DMS114 treated with DMSO at 0.1 percent for 48 hours (cell line): ENCODE measurements at regions not wholly inside any gene's neighbourhood (a gene's known extent, or its start where the extent isn't known, plus 50 kb on each side); places are given as distances from the start of the nearest gene placed in this dataset.

Experiments used
- DNase-seq: peaks from one replicate; lab custom pipeline; 2025; ENCODE audit not compliant: unreplicated experiment; lab: John Stamatoyannopoulos, UW

- no peak for DNase-seq
These were observed 79.9 kb upstream of the SYT13 start for GRCh38 chr11:45365961-45366618.

DNA sequence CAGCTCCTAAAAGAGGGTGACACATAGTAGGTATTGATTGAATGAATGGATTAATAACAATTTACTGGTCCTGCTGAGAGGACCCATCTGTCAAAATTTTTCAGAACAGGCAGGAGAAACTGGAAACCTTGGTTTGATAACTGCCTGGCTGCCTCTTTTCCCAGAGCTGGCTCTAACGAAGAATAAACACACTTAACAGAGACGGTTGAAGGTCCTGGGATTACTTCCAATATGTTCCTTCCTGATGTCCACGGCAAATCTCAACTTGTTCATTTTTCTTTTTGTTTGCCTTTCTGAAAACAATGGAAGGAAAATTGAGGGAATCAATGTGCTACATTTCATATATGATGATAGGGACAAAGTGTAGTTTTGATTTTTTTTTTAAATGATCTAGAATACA, 76.5 kb upstream of the SYT13 start:
- DNase-seq = no peak

- DNase-seq = no peak
These were observed 75.4 kb upstream of the SYT13 start for GRCh38 chr11:45361551-45361950.

DNA sequence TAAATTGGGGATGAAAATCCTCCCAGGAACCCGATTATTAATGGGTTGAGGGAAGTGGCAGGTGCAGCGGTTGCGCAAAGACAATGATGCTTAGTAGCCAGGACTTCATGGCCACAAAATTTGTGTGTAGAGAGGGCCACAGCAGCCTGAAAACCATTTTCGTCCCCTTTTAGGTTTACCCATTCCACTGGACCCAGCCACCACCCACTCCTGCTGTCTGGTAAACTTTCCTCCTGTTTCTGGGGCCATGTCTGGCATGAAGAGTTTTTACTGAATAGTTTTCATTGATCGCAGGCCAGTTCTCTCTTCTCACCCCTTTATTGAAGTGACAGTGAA, 69.5 kb upstream of the SYT13 start:
- DNase-seq = no peak

DNA sequence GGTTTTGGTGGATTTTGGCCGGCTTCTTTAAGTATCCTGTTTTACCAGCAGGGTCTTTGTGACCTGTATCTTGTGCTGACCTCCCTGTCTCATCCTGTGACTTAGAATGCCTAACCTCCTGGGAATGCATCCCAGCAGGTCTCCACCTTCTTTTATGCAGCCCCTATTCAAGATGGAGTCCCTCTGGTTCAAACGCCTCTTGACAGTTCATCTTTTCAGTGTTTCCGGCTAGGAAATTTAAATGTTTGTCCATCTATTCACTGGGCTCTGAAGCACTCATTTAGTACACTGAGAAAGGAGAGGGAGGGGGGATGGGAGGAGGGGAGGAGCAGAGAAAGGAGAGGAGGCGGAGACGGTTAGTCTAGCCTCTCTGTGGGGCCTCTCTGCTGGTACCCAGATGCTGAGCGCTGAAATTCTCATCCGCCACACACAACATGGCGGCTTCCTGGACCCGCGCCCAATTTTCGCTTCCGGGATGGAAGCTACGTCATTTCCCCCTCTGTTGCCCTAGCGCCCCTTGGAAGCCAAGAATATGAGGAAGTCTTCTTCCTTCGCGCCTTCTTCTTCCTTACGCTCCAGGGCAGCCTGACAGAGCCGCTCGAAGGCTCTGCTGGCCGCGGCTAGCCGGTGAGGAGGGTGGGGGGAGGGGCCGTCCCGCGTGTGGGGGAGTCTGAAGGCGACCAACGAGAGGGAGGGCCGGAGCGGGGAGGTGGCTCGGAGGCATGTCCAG, 69.0 kb upstream of the SYT13 start:
- peak; percentile 59 for DNase-seq

DNA sequence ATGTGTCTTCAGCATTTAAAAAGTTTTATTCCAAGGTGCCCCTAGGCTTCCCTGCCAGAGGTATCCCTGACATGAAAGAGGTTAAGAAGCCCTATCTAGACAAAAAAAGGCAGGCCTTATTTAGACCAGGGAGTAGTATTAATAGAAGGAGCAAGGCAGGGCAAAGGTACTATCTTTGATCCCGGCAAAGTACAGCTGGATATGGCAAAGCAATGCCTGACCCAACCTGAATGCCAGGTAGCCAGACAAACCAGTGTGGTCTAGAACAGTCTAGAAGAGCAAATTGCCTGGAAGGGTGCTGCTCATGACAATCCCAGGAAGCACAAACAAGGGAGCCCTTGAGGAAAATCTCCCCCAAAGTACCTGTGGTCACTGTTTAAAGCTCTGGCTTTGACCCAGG, 62.6 kb upstream of the SYT13 start:
- DNase-seq = no peak

DNA sequence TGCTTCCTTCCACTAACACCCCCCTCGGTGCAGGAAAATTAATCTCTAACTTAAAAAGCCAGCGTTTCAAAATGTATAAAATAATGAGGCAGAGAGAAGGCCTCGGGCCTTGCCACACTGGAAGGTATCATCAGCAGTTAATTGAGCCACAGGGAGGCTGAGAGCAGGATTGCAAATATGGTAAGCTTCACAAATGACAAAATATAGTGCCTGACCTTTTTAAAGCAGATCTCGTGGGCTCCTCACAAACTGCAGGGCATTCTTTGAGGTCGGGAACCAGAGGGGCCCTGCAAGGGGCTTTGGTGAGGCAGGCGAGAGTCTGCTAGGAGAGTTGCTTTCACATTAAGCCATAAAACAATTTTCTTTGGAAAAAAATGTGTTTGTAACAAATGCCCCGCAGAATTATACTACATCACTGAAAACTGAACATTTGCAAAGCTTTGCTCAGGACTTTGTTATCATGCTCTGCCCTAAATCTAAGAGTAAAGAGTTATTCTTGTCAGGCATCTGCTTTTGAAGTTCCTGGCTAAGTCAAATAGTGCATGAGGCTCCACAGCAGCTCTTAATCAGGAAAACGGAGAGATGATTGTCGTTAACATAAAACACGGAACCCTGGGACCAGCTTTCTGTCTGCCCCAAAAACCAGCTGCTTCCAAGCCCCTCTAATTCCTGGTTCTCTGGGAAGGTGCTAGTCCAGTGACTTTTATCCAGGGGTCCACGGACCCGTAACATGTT, 61.4 kb upstream of the SYT13 start:
- no peak for DNase-seq

- no peak for DNase-seq
These were observed 59.4 kb upstream of the SYT13 start for GRCh38 chr11:45345491-45345890.

DNA sequence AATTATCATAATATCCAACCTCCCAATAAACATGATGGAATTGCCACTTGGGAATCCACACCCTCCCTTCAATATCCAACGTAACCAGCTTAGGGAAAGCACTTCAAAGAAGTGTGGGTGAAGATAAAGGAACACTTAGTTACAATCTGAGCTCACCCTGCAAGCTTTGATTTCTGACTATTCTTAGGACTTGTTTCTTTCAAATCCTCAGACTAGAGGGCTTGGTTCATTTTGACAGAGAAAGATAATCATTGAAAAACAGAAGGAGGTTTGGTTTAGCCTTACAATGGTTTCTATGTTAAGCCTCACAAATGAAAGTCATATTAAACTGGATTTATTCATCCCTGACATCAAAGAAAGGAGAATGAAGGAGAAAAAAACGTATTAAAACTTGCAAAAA, 57.9 kb upstream of the SYT13 start:
- no peak for DNase-seq

DNA sequence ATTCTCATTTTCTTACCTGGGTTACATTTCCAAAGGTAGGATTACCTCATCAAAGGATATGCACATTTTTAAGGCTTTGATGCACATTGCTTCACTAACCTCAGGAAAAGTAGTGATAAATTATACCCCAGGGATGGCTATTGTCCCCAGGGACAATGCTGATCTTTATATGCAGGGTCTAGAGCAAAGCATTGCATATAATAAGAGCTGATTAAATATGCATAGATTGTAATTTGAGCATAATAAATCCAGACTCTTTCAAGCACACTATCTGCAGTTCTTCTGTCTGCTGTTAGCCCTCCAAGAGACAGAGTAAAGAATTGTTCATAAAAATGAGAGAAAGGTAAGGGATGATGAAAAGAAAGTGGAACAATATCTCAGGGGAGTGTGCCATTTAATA, 57.3 kb upstream of the SYT13 start:
- DNase-seq = no peak

- no peak for DNase-seq
These were observed 55.2 kb upstream of the SYT13 start for GRCh38 chr11:45341372-45341771.

- DNase-seq = peak; percentile 83
These were observed 53.8 kb upstream of the SYT13 start for GRCh38 chr11:45339729-45340519.

- DNase-seq = no peak
These were observed 51.6 kb upstream of the SYT13 start for GRCh38 chr11:45337583-45338360.

GRCh38 chr11:45336136-45336535, 50.0 kb upstream of the SYT13 start:
- DNase-seq = no peak
